ENCODE measurements at regions not wholly inside any gene's neighbourhood (a gene's known extent, or its start where the extent isn't known, plus 50 kb on each side); places are given as distances from the start of the nearest gene placed in this dataset.

- no peak for TF ChIP-seq CTCF (conservative IDR thresholded peaks at IDR 0.05)
- Mint-ChIP-seq H3K4me1 (ENCODE audit: unreplicated experiment) (peaks cover 6% of the 10 kb centered on the region), H3K27me3 (no peaks in the 10 kb centered on the region), H3K27ac (no peak overlapping the region), H3K36me3 (no peaks in the 10 kb centered on the region), H3K9me3 (peaks cover 9% of the 10 kb centered on the region), H3K4me3 (no peak overlapping the region)
- no peak for DNase-seq (ENCODE audit: extremely low spot score, unreplicated experiment)
Observed at GRCh38 chr20:12203981-12204380, 286.3 kb downstream of the BTBD3 start.

GRCh38 chr20:12207875-12208274 lies 290.2 kb downstream of the BTBD3 start:
- no peak overlapping the region for H3K27ac Mint-ChIP-seq
- no peak overlapping the region for H3K4me3 Mint-ChIP-seq
- no peaks in the 10 kb centered on the region for H3K27me3 Mint-ChIP-seq
- no peak for DNase-seq (ENCODE audit: extremely low spot score, unreplicated experiment)
- H3K4me1 Mint-ChIP-seq (ENCODE audit: unreplicated experiment), result peaks cover 4% of the 10 kb centered on the region
- peak; percentile 74 for TF ChIP-seq CTCF (conservative IDR thresholded peaks at IDR 0.05)
- peaks cover 9% of the 10 kb centered on the region for H3K9me3 Mint-ChIP-seq
- H3K36me3 Mint-ChIP-seq, result no peaks in the 10 kb centered on the region

- H3K4me3 Mint-ChIP-seq, result no peak overlapping the region
- TF ChIP-seq CTCF (conservative IDR thresholded peaks at IDR 0.05), result no peak
- no peak overlapping the region for H3K27ac Mint-ChIP-seq
- peaks cover 7% of the 10 kb centered on the region for H3K9me3 Mint-ChIP-seq
- DNase-seq (ENCODE audit: extremely low spot score, unreplicated experiment), result no peak
- peaks cover 4% of the 10 kb centered on the region for H3K4me1 Mint-ChIP-seq (ENCODE audit: unreplicated experiment)
- H3K36me3 Mint-ChIP-seq, result no peaks in the 10 kb centered on the region
- no peaks in the 10 kb centered on the region for H3K27me3 Mint-ChIP-seq
Observed at GRCh38 chr20:12210591-12210990, 292.9 kb downstream of the BTBD3 start.

GRCh38 chr20:12211361-12211760 lies 293.7 kb downstream of the BTBD3 start:
- no peak for DNase-seq (ENCODE audit: extremely low spot score, unreplicated experiment)
- peaks cover 4% of the 10 kb centered on the region for H3K4me1 Mint-ChIP-seq (ENCODE audit: unreplicated experiment)
- H3K27ac Mint-ChIP-seq, result peak overlapping the region; percentile 54
- H3K27me3 Mint-ChIP-seq, result no peaks in the 10 kb centered on the region
- H3K9me3 Mint-ChIP-seq, result peaks cover 10% of the 10 kb centered on the region
- H3K36me3 Mint-ChIP-seq, result no peaks in the 10 kb centered on the region
- TF ChIP-seq CTCF (conservative IDR thresholded peaks at IDR 0.05), result no peak
- H3K4me3 Mint-ChIP-seq, result no peak overlapping the region

- Mint-ChIP-seq H3K27ac (no peak overlapping the region), H3K4me1 (ENCODE audit: unreplicated experiment) (no peaks in the 10 kb centered on the region), H3K27me3 (no peaks in the 10 kb centered on the region), H3K4me3 (no peak overlapping the region), H3K9me3 (peaks cover 4% of the 10 kb centered on the region), H3K36me3 (no peaks in the 10 kb centered on the region)
- DNase-seq (ENCODE audit: extremely low spot score, unreplicated experiment), result no peak
- TF ChIP-seq CTCF (conservative IDR thresholded peaks at IDR 0.05), result no peak
Observed at GRCh38 chr20:12217382-12217781, 299.7 kb downstream of the BTBD3 start.

- Mint-ChIP-seq H3K9me3 (peaks cover 4% of the 10 kb centered on the region), H3K36me3 (no peaks in the 10 kb centered on the region), H3K4me1 (ENCODE audit: unreplicated experiment) (no peaks in the 10 kb centered on the region), H3K27ac (no peak overlapping the region), H3K4me3 (no peak overlapping the region), H3K27me3 (no peaks in the 10 kb centered on the region)
- no peak for TF ChIP-seq CTCF (conservative IDR thresholded peaks at IDR 0.05)
- no peak for DNase-seq (ENCODE audit: extremely low spot score, unreplicated experiment)
Observed at GRCh38 chr20:12219798-12220197, 302.1 kb downstream of the BTBD3 start.

Measured in type B pancreatic cell (in vitro differentiated cells).